IMR-90 (cell line): ENCODE measurements at regions not wholly inside any gene's neighbourhood (a gene's known extent, or its start where the extent isn't known, plus 50 kb on each side); places are given as distances from the start of the nearest gene placed in this dataset.

Experiments
- ATAC-seq: fragments of 200-7000 bp; cut with Tn5 transposase; 2 replicates; pipeline ENCODE4 v1.9.1; 2020; ENCODE audit warnings: low read depth, mild to moderate bottlenecking, moderate library complexity
- BruUV-seq: library from RNA; stranded (reverse); fragments of 400-500 nt; replicated peaks from 2 replicates; lab custom pipeline; 2021; lab: Mats Ljungman, UMichigan
- CTCF ChIA-PET: fragments of 300-600 bp; formaldehyde crosslinking; extraction: SDS; loops from one replicate; lab custom pipeline; 2021; ENCODE audit warnings: antibody characterized with exemption; lab: Yijun Ruan, JAX
- POLR2A ChIA-PET: fragments of 300-600 bp; sonication (Branson Sonifier 250); formaldehyde crosslinking; loops from one replicate; lab custom pipeline; 2022; ENCODE audit warnings: antibody characterized with exemption; ENCODE audit not compliant: unreplicated experiment; lab: Charles Lee
- DNase-seq: peaks from one replicate; pipeline ENCODE4 v3.0.0; 2013
- H2AFZ ChIP-seq: replicated peaks from 2 replicates; pipeline ENCODE3; 2013; ENCODE audit warnings: low read length, mild to moderate bottlenecking; ENCODE audit not compliant: poor library complexity
- H2AK5ac ChIP-seq: 2 replicates; pipeline ENCODE4 v1.6.1; 2013; ENCODE audit warnings: low read depth, low read length, inconsistent platforms
- H2AK9ac ChIP-seq: replicated peaks from 2 replicates; pipeline ENCODE3; 2013; ENCODE audit warnings: mild to moderate bottlenecking, low read depth, low read length, moderate library complexity; ENCODE audit not compliant: poor library complexity
- H2BK120ac ChIP-seq: 2 replicates; pipeline ENCODE4 v1.6.1; 2013; ENCODE audit warnings: low read depth, low read length, inconsistent platforms
- H2BK15ac ChIP-seq: 3 replicates; pipeline ENCODE4 v1.6.1; 2013; ENCODE audit warnings: low read depth, low read length, inconsistent platforms
- H2BK20ac ChIP-seq: 2 replicates; pipeline ENCODE4 v1.6.1; 2013; ENCODE audit warnings: low read depth, mild to moderate bottlenecking, inconsistent platforms, low read length, moderate library complexity
- H2BK5ac ChIP-seq: 2 replicates; pipeline ENCODE4 v1.6.1; 2013; ENCODE audit warnings: mild to moderate bottlenecking, low read depth, low read length, inconsistent platforms; ENCODE audit not compliant: poor library complexity, severe bottlenecking
- H3K14ac ChIP-seq: replicated peaks from 2 replicates; pipeline ENCODE4 v1.6.1; 2013; ENCODE audit warnings: low read depth, low read length, inconsistent platforms
- H3K18ac ChIP-seq: 2 replicates; pipeline ENCODE4 v1.6.1; 2013; ENCODE audit warnings: low read depth, low read length, control low read depth
- H3K23ac ChIP-seq: 2 replicates; pipeline ENCODE4 v1.6.1; 2013; ENCODE audit warnings: low read depth, low read length, inconsistent platforms
- H3K27ac ChIP-seq: 2 replicates; pipeline ENCODE4 v1.5.1; 2013; ENCODE audit warnings: mild to moderate bottlenecking, control low read depth, low read length; ENCODE audit not compliant: insufficient read depth
- H3K27me3 ChIP-seq: 2 replicates; pipeline ENCODE4 v1.6.1; 2013; ENCODE audit warnings: low read length; ENCODE audit not compliant: control insufficient read depth, insufficient read depth
- H3K36me3 ChIP-seq: 2 replicates; pipeline ENCODE4 v1.6.1; 2013; ENCODE audit warnings: low read length, mixed read lengths; ENCODE audit not compliant: control insufficient read depth, insufficient read depth
- H3K4ac ChIP-seq: 2 replicates; pipeline ENCODE4 v1.6.1; 2013; ENCODE audit warnings: low read depth, low read length, inconsistent platforms
- H3K4me1 ChIP-seq: 2 replicates; pipeline ENCODE4 v1.6.1; 2013; ENCODE audit warnings: low read length, mixed read lengths; ENCODE audit not compliant: control insufficient read depth, insufficient read depth
- H3K4me2 ChIP-seq: 2 replicates; pipeline ENCODE4 v1.6.1; 2013; ENCODE audit warnings: low read depth, mild to moderate bottlenecking, control low read depth, low read length, moderate library complexity
- H3K4me3 ChIP-seq: 2 replicates; pipeline ENCODE4 v1.5.1; 2013; ENCODE audit warnings: low read depth, mild to moderate bottlenecking, control low read depth, low read length, moderate library complexity; ENCODE audit not compliant: insufficient read depth
- H3K56ac ChIP-seq: 2 replicates; pipeline ENCODE4 v1.6.1; 2013; ENCODE audit warnings: low read length, inconsistent platforms; ENCODE audit not compliant: insufficient read depth; ENCODE audit errors: extremely low read depth
- H3K79me1 ChIP-seq, 2 experiments: 2 replicates each; pipeline ENCODE4 v1.6.1; 2013; ENCODE audit warnings: low read length in 2 of 2, inconsistent platforms in 1 of 2, low read depth in 1 of 2
- H3K9ac ChIP-seq: 2 replicates; pipeline ENCODE4 v1.6.1; 2013; ENCODE audit warnings: low read depth, low read length, control low read depth
- H3K9me1 ChIP-seq: 2 replicates; pipeline ENCODE4 v1.6.1; 2013; ENCODE audit warnings: low read length, inconsistent platforms; ENCODE audit not compliant: insufficient read depth
- H3K9me3 ChIP-seq: 2 replicates; pipeline ENCODE4 v1.6.1; 2013; ENCODE audit warnings: low read length; ENCODE audit not compliant: control insufficient read depth, insufficient read depth
- H4K20me1 ChIP-seq: 2 replicates; pipeline ENCODE4 v1.6.1; 2013; ENCODE audit warnings: low read length, inconsistent platforms; ENCODE audit not compliant: insufficient read depth
- H4K5ac ChIP-seq: 2 replicates; pipeline ENCODE4 v1.6.1; 2013; ENCODE audit warnings: mild to moderate bottlenecking, low read depth, low read length, control low read depth
- H4K8ac ChIP-seq, 2 experiments: 2 replicates each; pipeline ENCODE4 v1.6.1; 2013; ENCODE audit warnings: low read depth in 2 of 2, low read length in 2 of 2, control low read depth in 1 of 2, inconsistent platforms in 1 of 2
- H4K91ac ChIP-seq: 2 replicates; pipeline ENCODE4 v1.6.1; 2013; ENCODE audit warnings: low read depth, low read length, inconsistent platforms; ENCODE audit not compliant: insufficient read depth
- CHD1 ChIP-seq: IDR thresholded peaks from 2 replicates; pipeline ENCODE4 v1.6.1; 2012; ENCODE audit warnings: low read depth, low read length, improper control_type of control experiment
- WGBS, 2 experiments: methylation state at CpG; one replicate each; pipeline versions ENCODE4 v1.1.5 to v1.1.7; 2013; ENCODE audit warnings: missing lambda C conversion rate in 2 of 2; ENCODE audit not compliant: insufficient read length in 1 of 2; ENCODE audit errors: extremely low coverage in 2 of 2; 5-methylcytosine and 5-hydroxymethylcytosine counted together
- dilution Hi-C: fragments of 300-500 bp; cut with HindIII; formaldehyde crosslinking; loops from one replicate; pipeline ENCODE4 v1.14.3; 2018; ENCODE audit warnings: low sequenced_read_pairs; ENCODE audit not compliant: unreplicated experiment
- in situ Hi-C: fragments of 300-500 bp; cut with MboI; formaldehyde crosslinking; loops from 3 replicates; pipeline ENCODE4 v1.14.3; 2019; ENCODE audit warnings: low sequenced_read_pairs, inconsistent platforms, mixed read lengths
- intact Hi-C: fragments of 100-400 bp; cut with micrococcal nuclease; formaldehyde crosslinking; loops from 2 replicates; pipeline ENCODE4 v1.10.0; 2022
- TF ChIP-seq, protein P1 (sequence below): fragments of 150-350 bp; IDR thresholded peaks from 2 replicates; pipeline ENCODE4 v1.6.1; 2016; ENCODE audit warnings: low read depth, mild to moderate bottlenecking, low read length, moderate library complexity, borderline replicate concordance

DNA sequence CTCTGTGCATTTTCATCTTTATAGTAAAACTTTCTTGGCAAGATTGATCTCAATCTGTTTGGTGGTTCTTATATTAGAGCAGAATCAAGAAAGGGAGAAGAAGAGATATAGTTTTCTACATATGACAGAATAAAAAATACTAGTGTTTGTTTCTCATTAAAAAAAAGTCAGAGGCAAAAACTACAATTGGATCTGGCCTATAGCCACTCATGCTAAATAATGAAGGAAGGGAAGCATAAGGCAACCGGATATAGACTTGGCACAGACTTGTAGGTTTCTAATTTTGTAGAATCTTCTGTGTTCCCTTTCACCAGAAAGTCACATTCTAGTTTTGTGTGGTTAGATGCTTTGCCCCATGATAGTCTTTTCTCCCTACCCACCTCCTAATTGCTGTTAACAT, 306.2 kb downstream of the PIK3R1 start:
- Histone ChIP-seq H4K20me1 (no peaks in the 10 kb centered on the region), H2BK5ac (peak overlapping the region; percentile 97), H3K4me2 (no peak overlapping the region), H2AFZ (no peak overlapping the region), H3K9ac (no peak overlapping the region), H4K8ac (peak overlapping the region in 1 of 2 experiments; percentile 82; a peak in 2 of 4 replicates), H4K5ac (no peak overlapping the region; the same call in 1 of the 2 replicates), H3K79me1 (no peaks in the 10 kb centered on the region), H2BK120ac (peak overlapping the region; percentile 98), H4K91ac (peak overlapping the region; percentile 79), H3K4me1 (peaks cover 10% of the 10 kb centered on the region; the same call in 1 of the 2 replicates), H3K14ac (peak overlapping the region; percentile 81), H3K56ac (no peak overlapping the region), H2AK9ac (no peak overlapping the region), H3K9me3 (no peaks in the 10 kb centered on the region), H2BK20ac (peak overlapping the region; percentile 96), H3K23ac (peak overlapping the region; percentile 72; the same call in 1 of the 2 replicates), H3K18ac (peak overlapping the region; percentile 92; the same call in 1 of the 2 replicates), H3K4me3 (no peak overlapping the region), H3K36me3 (no peaks in the 10 kb centered on the region), H2BK15ac (peak overlapping the region; percentile 97; the same call in 2 of the 3 replicates), H2AK5ac (no peak overlapping the region; the same call in 1 of the 2 replicates), H3K27me3 (no peaks in the 10 kb centered on the region), H3K9me1 (peaks cover 4% of the 10 kb centered on the region), H3K27ac (no peak overlapping the region), H3K4ac (peak overlapping the region; percentile 83; the same call in 1 of the 2 replicates)
- no TSS peak for BruUV-seq
- dilution Hi-C loops, result no loop called here
- ATAC-seq (no peak), DNase-seq (no peak)
- intact Hi-C loops, result no loop called here
- no CpG with 5 or more reads among the region's 1 CpG for WGBS, 2 experiments
- ChIA-PET CTCF (interaction anchor here (0.5 kb wide), 1 partner anchor 61 kb away, joined by 3 read pairs; no protein-coding TSS in a partner anchor), POLR2A (no interaction called here)
- in situ Hi-C loops, result no loop called here
- TF ChIP-seq, protein P1, sequence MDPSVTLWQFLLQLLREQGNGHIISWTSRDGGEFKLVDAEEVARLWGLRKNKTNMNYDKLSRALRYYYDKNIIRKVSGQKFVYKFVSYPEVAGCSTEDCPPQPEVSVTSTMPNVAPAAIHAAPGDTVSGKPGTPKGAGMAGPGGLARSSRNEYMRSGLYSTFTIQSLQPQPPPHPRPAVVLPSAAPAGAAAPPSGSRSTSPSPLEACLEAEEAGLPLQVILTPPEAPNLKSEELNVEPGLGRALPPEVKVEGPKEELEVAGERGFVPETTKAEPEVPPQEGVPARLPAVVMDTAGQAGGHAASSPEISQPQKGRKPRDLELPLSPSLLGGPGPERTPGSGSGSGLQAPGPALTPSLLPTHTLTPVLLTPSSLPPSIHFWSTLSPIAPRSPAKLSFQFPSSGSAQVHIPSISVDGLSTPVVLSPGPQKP, result no peak
- no peak for TF ChIP-seq CHD1
